ENCODE measurements at regions not wholly inside any gene's neighbourhood (a gene's known extent, or its start where the extent isn't known, plus 50 kb on each side); places are given as distances from the start of the nearest gene placed in this dataset.

- no peaks in the 10 kb centered on the region for H3K79me2 ChIP-seq (ENCODE audit: insufficient read depth, low read length)
- H2BK20ac ChIP-seq (ENCODE audit: low read depth, low read length, poor library complexity, severe bottlenecking): no peak overlapping the region
- DNase-seq: no peak
- H3K4me2 ChIP-seq (ENCODE audit: insufficient read depth, insufficient read length, low read length): no peak overlapping the region
- H3K9me3 Mint-ChIP-seq: peaks cover 54 to 64% of the 10 kb centered on the region in 2 experiments
- peak overlapping the region in 2 of 3 experiments; percentile 74 to 89; a peak in 3 of 7 replicates for H3K27ac Mint-ChIP-seq
- no peak overlapping the region for H3K4ac ChIP-seq (ENCODE audit: low read depth, low read length)
- H3K4me1 Mint-ChIP-seq: peaks cover 12 to 18% of the 10 kb centered on the region in 2 experiments
- H3K14ac ChIP-seq (ENCODE audit: insufficient read depth, low read length): no peak overlapping the region
- H3K4me3 Mint-ChIP-seq: no peak overlapping the region
- no peak overlapping the region for H4K91ac ChIP-seq (ENCODE audit: insufficient read length, low read depth, low read length)
- no peak overlapping the region for H3K23ac ChIP-seq (ENCODE audit: insufficient read length, low read depth, low read length)
- H3K18ac ChIP-seq (ENCODE audit: insufficient read length, low read depth, low read length): no peak overlapping the region
- no peak overlapping the region for H3K9ac ChIP-seq (ENCODE audit: extremely low read depth, insufficient read length, low read length)
- H3K23me2 ChIP-seq (ENCODE audit: insufficient read length, low read depth, low read length, poor library complexity, severe bottlenecking): no peaks in the 10 kb centered on the region
- no peaks in the 10 kb centered on the region for H3K27me3 Mint-ChIP-seq (ENCODE audit: low read depth)
- H2BK5ac ChIP-seq (ENCODE audit: insufficient read length, low read length): no peak overlapping the region
- H3T11ph ChIP-seq (ENCODE audit: low read length): no peak overlapping the region
- H2AK5ac ChIP-seq (ENCODE audit: insufficient read length, low read length): no peak overlapping the region
- H3K9me3 ChIP-seq (ENCODE audit: control insufficient read depth, low read depth, low read length): no peaks in the 10 kb centered on the region
- no peaks in the 10 kb centered on the region for H3K4me1 ChIP-seq (ENCODE audit: insufficient read depth, low read length)
- H2BK15ac ChIP-seq (ENCODE audit: low read depth, low read length): no peak overlapping the region
- H3K56ac ChIP-seq (ENCODE audit: insufficient read length, low read depth, low read length): no peak overlapping the region
- no peak overlapping the region for H4K5ac ChIP-seq (ENCODE audit: insufficient read length, low read depth, low read length)
- no peaks in the 10 kb centered on the region for H4K20me1 ChIP-seq (ENCODE audit: control insufficient read depth, insufficient read depth, insufficient read length)
- no peak overlapping the region for H2BK12ac ChIP-seq (ENCODE audit: insufficient read length, low read depth, low read length)
- H4K8ac ChIP-seq (replicated peaks; ENCODE audit: insufficient read length, low read depth, low read length): no peak overlapping the region
- H2BK120ac ChIP-seq (ENCODE audit: low read depth, low read length, poor library complexity, severe bottlenecking): no peak overlapping the region
- H3K27me3 ChIP-seq (ENCODE audit: insufficient read depth, low read length): no peaks in the 10 kb centered on the region
- peaks cover 49 to 69% (median 51%) of the 10 kb centered on the region in 3 experiments for H3K36me3 Mint-ChIP-seq (ENCODE audit: insufficient read depth in 1 of 3, low read depth in 3 of 3)
- no peak for TF ChIP-seq CTCF (conservative IDR thresholded peaks at IDR 0.05)
- H3K27ac ChIP-seq (ENCODE audit: insufficient read length, low read depth, low read length): no peak overlapping the region
- no peak overlapping the region for H2AFZ ChIP-seq (ENCODE audit: low read length)
- no peaks in the 10 kb centered on the region for H3K79me1 ChIP-seq (ENCODE audit: insufficient read depth, low read depth, low read length, poor library complexity, severe bottlenecking)
Observed at GRCh38 chr12:72815421-72815820, 543.3 kb downstream of the TRHDE start.

All from H9 (cell line).